ENCODE measurements at regions not wholly inside any gene's neighbourhood (a gene's known extent, or its start where the extent isn't known, plus 50 kb on each side); places are given as distances from the start of the nearest gene placed in this dataset.

- TF ChIP-seq CTCF (IDR thresholded peaks at IDR 0.05) (no peak), POLR2A (IDR thresholded peaks at IDR 0.05) (no peak)
Measured at GRCh38 chr7:35546691-35547429, 148.1 kb downstream of the HERPUD2 start.

Data from sigmoid colon (tissue), 3 donors.